ACC112 (cell line): ENCODE measurements at regions not wholly inside any gene's neighbourhood (a gene's known extent, or its start where the extent isn't known, plus 50 kb on each side); places are given as distances from the start of the nearest gene placed in this dataset.

Experiments used
- H2AFZ ChIP-seq: fragments of 200-600 bp; sonication (generic); one replicate; pipeline ENCODE4 v1.6.0; 2017; ENCODE audit warnings: antibody characterized with exemption, low read length; ENCODE audit not compliant: unreplicated experiment
- H3K27ac ChIP-seq: fragments of 200-600 bp; sonication (generic); 2 replicates; pipeline ENCODE4 v1.5.1; 2014; ENCODE audit warnings: low read depth, mild to moderate bottlenecking, antibody characterized with exemption, low read length, moderate library complexity
- H3K27me3 ChIP-seq: fragments of 200-600 bp; sonication (generic); 2 replicates; pipeline ENCODE4 v1.6.1; 2014; ENCODE audit warnings: mild to moderate bottlenecking, antibody characterized with exemption, low read length, moderate library complexity, mixed read lengths; ENCODE audit not compliant: insufficient read depth
- H3K36me3 ChIP-seq: fragments of 200-600 bp; sonication (generic); 2 replicates; pipeline ENCODE4 v1.6.1; 2016; ENCODE audit warnings: mild to moderate bottlenecking, antibody characterized with exemption, low read length, moderate library complexity, mixed read lengths; ENCODE audit not compliant: insufficient read depth
- H3K4me1 ChIP-seq: fragments of 200-600 bp; sonication (generic); one replicate; pipeline ENCODE4 v1.6.1; 2016; ENCODE audit warnings: low read length, mixed read lengths; ENCODE audit not compliant: insufficient read depth, unreplicated experiment, control insufficient read depth
- H3K4me3 ChIP-seq: fragments of 200-600 bp; sonication (generic); 2 replicates; pipeline ENCODE4 v1.5.1; 2014; ENCODE audit warnings: mild to moderate bottlenecking, low read depth, low read length
- H3K79me2 ChIP-seq: fragments of 200-600 bp; sonication (generic); one replicate; pipeline ENCODE4 v1.6.0; 2016; ENCODE audit warnings: low read length; ENCODE audit not compliant: control insufficient read depth, unreplicated experiment, insufficient read depth

GRCh38 chr5:128876569-128877382, 88.5 kb upstream of the SLC27A6 start:
- Histone ChIP-seq H3K4me1 (no peaks in the 10 kb centered on the region), H3K36me3 (no peaks in the 10 kb centered on the region), H3K79me2 (no peaks in the 10 kb centered on the region), H3K27me3 (no peaks in the 10 kb centered on the region), H2AFZ (no peak overlapping the region), H3K27ac (no peak overlapping the region), H3K4me3 (no peak overlapping the region)

GRCh38 chr5:128877476-128877875, 87.8 kb upstream of the SLC27A6 start:
- Histone ChIP-seq H3K36me3 (no peaks in the 10 kb centered on the region), H3K27ac (no peak overlapping the region), H3K79me2 (no peaks in the 10 kb centered on the region), H2AFZ (no peak overlapping the region), H3K27me3 (no peaks in the 10 kb centered on the region), H3K4me1 (no peaks in the 10 kb centered on the region), H3K4me3 (no peak overlapping the region)

GRCh38 chr5:128881502-128882018, 83.7 kb upstream of the SLC27A6 start:
- Histone ChIP-seq H3K79me2 (no peaks in the 10 kb centered on the region), H3K36me3 (no peaks in the 10 kb centered on the region)

GRCh38 chr5:128885649-128886255, 79.5 kb upstream of the SLC27A6 start:
- Histone ChIP-seq H3K27me3 (no peaks in the 10 kb centered on the region), H3K27ac (no peak overlapping the region), H3K4me1 (no peaks in the 10 kb centered on the region)

More at GRCh38 chr5:128881502-128882018, 83.7 kb upstream of the SLC27A6 start:
- H3K27me3 ChIP-seq, result no peaks in the 10 kb centered on the region
- H2AFZ ChIP-seq, result no peak overlapping the region
- no peak overlapping the region for H3K4me3 ChIP-seq
- no peak overlapping the region for H3K27ac ChIP-seq
- H3K4me1 ChIP-seq, result no peaks in the 10 kb centered on the region

GRCh38 chr5:128895122-128895521, 70.2 kb upstream of the SLC27A6 start:
- Histone ChIP-seq H3K27me3 (no peaks in the 10 kb centered on the region), H3K79me2 (no peaks in the 10 kb centered on the region), H3K4me1 (no peaks in the 10 kb centered on the region), H2AFZ (no peak overlapping the region), H3K27ac (no peak overlapping the region), H3K36me3 (no peaks in the 10 kb centered on the region), H3K4me3 (no peak overlapping the region)

More at GRCh38 chr5:128885649-128886255, 79.5 kb upstream of the SLC27A6 start:
- Histone ChIP-seq H3K79me2 (no peaks in the 10 kb centered on the region), H3K36me3 (no peaks in the 10 kb centered on the region), H2AFZ (no peak overlapping the region), H3K4me3 (no peak overlapping the region)

GRCh38 chr5:128896675-128897074, 68.6 kb upstream of the SLC27A6 start:
- Histone ChIP-seq H3K36me3 (no peaks in the 10 kb centered on the region), H3K4me1 (no peaks in the 10 kb centered on the region), H3K79me2 (no peaks in the 10 kb centered on the region), H3K27me3 (no peaks in the 10 kb centered on the region), H3K27ac (no peak overlapping the region), H2AFZ (no peak overlapping the region), H3K4me3 (no peak overlapping the region)

GRCh38 chr5:128903550-128903949, 61.7 kb upstream of the SLC27A6 start:
- Histone ChIP-seq H3K27me3 (no peaks in the 10 kb centered on the region), H3K79me2 (no peaks in the 10 kb centered on the region), H3K27ac (no peak overlapping the region), H3K4me1 (no peaks in the 10 kb centered on the region), H3K4me3 (no peak overlapping the region), H2AFZ (no peak overlapping the region), H3K36me3 (no peaks in the 10 kb centered on the region)

- Histone ChIP-seq H3K36me3 (no peaks in the 10 kb centered on the region), H3K79me2 (no peaks in the 10 kb centered on the region), H3K27me3 (no peaks in the 10 kb centered on the region), H3K4me3 (no peak overlapping the region), H3K4me1 (no peaks in the 10 kb centered on the region), H3K27ac (no peak overlapping the region), H2AFZ (no peak overlapping the region)
Observed at GRCh38 chr5:128904805-128905567, 60.3 kb upstream of the SLC27A6 start.

GRCh38 chr5:128905568-128906110, 59.6 kb upstream of the SLC27A6 start:
- H3K4me1 ChIP-seq, result no peaks in the 10 kb centered on the region
- H3K79me2 ChIP-seq, result no peaks in the 10 kb centered on the region
- H3K36me3 ChIP-seq, result no peaks in the 10 kb centered on the region
- H3K4me3 ChIP-seq, result no peak overlapping the region
- H2AFZ ChIP-seq, result no peak overlapping the region
- H3K27me3 ChIP-seq, result no peaks in the 10 kb centered on the region
- no peak overlapping the region for H3K27ac ChIP-seq

GRCh38 chr5:128913551-128913950, 51.7 kb upstream of the SLC27A6 start:
- H2AFZ ChIP-seq, result no peak overlapping the region
- no peaks in the 10 kb centered on the region for H3K4me1 ChIP-seq
- no peak overlapping the region for H3K4me3 ChIP-seq
- no peak overlapping the region for H3K27ac ChIP-seq
- no peaks in the 10 kb centered on the region for H3K27me3 ChIP-seq
- no peaks in the 10 kb centered on the region for H3K79me2 ChIP-seq
- H3K36me3 ChIP-seq, result no peaks in the 10 kb centered on the region
